Occipital lobe (tissue), 1 donor: ENCODE measurements at regions not wholly inside any gene's neighbourhood (a gene's known extent, or its start where the extent isn't known, plus 50 kb on each side); places are given as distances from the start of the nearest gene placed in this dataset.

Experiments used
- DNase-seq: peaks from one replicate; lab custom pipeline; 2025; lab: John Stamatoyannopoulos, UW

DNA sequence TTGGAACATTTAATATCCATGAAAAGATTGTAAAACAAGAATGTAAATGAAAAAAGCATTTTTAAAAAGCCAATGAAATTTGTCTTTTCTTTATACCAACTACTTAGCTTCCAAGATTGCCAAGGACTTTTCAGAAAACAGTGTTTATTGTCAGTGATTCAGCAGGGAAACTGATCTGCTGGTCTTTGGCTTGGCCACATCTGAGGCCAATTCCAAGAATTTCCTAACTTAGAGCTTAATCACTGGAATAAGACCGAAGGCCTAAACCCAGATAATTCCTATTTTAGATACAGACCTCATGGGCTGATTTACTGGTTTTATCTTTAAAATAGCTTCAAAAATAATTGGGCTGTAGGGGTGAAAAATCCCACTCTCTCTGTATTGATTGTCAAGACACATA lies 260.5 kb upstream of the RORA start:
- no peak for DNase-seq

DNA sequence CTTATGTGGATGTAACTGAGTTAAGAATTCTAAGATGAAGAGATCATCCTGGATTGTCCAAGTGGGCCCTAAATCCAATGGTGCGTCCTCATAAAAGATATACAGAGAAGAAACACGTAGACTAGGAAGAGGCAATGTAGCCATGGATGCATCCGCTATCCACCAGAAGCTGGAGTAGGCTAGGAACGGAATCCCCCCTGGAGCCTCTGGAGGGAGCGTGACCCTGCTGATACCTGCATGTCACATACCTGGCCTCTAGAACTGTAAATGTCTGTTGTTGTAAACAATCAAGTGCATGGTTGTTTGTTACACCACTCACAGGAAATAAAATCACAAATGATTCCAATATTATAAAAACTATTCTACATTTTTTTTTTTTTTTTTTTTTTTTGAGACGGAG lies 254.5 kb upstream of the RORA start:
- DNase-seq: no peak

DNA sequence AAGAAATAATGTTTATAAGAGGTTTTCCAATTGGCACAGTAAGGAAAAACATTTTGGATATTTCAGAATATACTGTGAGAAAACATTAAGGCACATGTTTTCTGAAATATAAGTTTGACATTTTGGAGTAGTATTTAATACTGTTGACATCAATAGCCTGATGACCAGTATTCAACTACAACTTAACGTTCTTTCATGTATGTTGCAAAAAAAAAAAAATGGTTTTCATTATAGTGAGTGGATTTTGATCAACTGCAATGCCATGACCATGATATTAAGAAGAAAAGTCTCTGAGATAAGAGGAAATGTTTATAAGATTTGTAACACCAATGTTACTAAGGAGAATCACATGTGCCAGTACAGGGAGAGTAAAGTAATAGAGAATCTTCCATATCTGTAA lies 252.8 kb upstream of the RORA start:
- DNase-seq: no peak

DNA sequence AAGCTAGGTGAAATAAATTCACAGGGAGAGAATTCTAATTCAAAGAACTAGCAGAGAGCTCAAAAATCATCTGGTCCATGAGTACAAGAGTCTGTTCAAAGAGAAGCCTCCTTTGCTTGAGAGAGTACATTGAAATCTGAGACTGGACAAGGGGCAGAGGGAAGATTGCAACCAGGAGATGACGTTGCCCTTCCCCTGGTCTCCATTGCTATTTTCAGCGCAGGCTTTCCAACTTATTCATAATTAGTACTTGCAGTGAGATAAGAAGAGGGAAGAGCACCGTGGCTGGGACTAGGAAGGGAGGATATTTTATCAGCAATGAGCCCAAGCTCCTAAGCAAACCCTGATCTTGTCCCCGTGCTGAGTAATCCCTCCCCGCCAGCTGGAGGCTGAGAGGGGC lies 251.8 kb upstream of the RORA start:
- no peak for DNase-seq

DNA sequence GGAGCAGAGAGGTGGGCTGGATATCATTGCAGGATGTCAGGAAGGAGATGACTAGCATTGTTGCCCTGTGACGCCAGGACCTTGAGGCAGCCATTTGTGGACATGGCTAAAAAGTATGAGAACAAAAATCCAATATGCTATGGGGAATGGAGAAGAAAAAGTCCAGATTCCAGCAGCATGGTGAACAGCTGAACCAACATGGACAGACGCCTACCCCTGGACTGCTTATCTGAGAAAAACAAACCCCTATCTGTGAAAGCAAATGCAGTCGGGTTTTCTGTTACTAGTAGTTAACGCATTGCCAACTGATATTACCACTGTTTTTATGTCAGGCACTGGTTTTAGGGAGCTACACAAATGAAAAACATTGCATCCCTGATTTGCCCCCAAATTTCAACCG lies 251.2 kb upstream of the RORA start:
- no peak for DNase-seq

DNA sequence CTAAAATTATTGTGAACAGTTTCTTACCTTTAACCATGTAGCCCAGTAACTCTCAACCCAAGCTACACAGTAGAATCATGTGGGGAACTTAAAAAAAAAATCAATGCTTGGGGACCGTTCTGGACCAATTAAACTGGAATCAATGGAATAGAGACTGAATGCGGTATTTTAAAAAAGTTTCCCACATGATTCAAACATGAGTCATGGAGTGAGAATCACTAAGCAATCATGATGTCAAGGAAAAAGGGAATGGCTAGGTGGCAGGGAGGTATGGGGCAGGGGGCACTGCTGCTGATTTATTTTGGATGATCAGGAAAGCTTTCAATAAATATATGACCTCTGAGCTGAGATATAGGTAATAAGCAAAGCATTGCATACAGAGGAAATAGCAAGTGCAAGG lies 250.5 kb upstream of the RORA start:
- no peak for DNase-seq

DNA sequence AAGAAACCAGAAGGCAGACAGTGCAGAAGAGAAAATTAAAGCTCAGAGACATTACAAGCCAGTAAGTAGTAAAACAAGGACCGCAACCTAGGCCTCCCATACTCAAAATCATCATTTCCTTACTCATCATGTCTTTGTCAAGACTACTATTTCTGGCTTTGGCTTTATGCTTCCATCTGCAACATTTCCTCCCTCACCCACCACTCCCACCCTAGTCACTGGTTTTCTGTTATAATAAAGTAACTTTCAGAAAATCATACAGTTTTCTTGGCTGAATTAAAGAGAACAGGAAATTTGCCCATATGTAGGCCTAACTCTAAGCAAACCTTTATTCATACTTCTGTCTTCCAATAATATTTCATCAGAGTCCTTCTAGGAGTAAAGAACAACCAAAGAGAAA lies 247.6 kb upstream of the RORA start:
- DNase-seq: no peak

DNA sequence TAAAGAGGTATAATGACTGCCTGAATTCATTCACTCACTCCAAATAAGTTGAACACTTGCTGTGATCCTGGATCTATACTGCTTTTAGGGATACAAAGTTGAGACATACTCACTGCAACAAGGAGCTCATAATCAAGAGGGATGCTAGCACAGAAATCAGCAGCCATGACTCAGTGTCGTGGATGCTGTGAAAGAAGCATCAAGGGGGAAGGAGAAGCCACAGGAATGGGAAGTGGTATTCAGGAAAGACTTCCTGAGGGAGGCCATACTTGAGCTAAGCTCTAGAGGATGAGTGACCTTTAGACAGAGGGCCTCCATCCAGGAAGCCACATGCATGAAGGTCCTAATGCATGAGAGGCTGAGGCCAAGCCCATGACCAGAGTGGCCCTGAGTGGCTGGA lies 245.7 kb upstream of the RORA start:
- no peak for DNase-seq

DNA sequence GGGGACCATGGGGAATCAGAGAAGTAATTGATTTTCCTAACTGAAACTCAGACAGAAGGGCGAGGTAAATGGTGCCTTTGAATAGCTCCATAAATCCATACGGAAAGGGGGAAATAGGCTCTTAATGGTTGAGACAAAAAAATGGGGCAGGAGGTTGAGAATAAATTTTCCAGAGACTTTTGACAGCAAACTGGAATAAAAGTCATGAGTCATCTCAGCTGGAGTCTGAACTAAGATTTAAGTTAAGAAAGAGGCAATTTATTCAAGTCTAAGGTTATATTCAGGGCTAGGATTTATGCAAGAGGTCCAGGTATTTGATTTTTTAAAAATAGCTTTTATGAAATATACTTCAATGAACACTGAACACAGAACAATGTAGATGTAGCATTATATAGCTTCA lies 238.7 kb upstream of the RORA start:
- no peak for DNase-seq

DNA sequence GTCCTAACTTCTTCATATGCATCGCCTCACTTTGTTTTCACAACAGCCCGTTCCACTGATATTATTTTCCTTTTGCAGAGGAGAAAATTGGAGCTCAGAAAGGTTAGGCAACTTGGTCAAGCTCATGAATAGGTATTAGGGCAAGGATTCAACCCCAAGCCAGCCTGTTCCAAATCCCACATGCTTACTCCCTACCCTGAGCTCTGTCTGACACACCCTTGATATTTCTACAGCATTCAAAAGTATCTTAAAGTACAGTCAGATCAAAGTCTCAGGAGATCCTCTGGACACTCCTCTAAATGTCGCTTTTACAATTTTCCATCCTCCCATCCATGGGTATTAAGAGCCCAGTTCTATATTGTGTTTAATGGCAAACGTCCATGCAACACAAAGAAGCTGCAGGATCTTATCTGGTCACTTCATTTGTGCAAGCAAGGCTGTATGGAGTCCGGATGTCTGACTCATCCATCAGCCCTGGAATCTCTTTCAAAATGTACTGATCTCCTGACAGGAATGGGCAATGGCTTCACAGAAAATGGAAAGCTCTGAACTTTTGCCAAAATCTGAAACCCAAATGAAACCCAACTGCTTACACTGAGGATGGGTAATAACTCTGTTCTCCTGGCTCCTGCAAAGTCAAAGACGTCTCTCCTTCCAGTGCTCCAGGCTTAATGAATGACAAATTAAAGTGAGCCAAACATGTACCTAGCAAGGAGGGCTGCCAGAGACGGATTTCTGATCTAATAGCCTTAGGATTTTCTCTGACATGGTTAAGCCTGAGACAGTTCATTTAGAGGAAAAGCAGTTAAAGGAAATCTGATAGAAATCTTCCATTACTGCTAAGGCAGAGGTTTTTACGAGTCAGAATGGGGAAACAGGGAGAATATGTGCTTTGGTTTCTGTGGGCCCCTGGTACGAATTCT lies 230.9 kb upstream of the RORA start:
- no peak for DNase-seq

DNA sequence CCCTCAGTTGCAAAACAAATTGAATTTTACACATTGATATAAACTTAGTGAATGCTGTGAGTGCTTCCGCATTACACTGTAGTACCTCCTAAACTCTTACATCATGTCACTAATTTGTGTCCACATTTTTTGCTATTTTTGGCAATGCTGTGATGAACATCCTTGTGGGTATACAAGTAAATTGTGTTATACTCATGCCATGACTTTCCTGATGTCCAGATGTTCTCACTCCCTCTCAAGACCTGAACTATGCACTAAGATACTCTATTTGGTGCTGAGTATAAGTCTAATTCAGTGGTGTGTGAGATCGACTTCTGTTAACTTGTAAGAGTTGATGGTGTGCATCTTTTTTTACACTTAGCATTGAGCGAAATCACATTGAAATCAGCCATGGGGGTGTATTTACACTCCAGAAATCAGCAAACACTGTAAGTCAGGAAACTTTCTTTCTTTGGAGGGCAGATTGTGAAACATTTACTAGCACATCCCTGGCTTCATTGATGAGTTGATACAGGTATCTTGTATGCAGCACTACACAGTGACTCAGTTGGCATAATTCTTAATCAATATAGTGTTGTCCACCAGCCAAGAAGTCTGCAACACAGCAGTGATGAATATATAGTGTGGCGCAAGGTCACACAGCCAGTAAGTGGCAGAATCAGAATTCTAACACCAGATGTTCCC lies 228.1 kb upstream of the RORA start:
- no peak for DNase-seq

DNA sequence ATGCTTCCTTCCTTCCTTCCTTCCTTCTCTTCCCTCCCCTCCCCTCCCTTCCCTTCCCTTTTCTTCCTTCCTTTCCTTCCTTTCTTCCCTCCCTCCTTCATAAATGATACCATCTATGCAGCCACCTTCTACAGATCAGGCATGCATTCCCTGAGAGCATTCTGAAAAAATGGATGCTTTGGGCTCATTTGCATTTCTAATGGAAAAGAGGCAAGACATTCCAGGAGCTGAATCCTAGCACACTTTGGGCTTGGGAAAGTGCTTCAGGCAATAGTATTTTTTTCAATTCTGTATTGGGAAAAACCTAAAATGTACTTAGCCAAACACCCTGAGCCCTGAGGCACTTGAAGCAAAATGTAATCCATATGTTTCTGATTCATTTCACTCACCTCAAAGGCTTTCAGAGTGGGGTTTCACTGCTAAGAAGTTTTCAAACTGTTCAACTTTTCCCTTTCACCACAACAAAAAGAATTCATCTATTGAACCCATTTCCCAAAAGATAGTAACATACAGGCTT lies 220.1 kb upstream of the RORA start:
- no peak for DNase-seq

DNA sequence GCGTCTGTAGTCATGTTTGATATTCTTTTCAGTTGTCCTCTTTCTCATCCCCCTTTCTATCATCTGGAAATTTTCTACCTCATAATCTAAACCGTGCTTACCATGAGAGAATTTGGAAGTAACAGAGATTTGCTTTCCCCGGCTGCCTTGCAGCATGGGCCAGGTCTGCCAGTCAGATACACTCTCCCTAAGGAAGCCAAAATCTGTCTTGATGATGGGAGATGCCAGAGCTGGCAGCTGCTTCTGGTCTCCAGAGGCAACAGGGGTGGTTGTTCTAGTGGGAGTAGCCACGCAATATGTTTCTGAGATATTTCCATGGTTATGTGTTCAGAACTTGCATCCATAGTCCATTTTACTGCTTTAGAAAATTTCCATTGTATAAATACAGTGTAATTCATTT lies 218.9 kb upstream of the RORA start:
- no peak for DNase-seq

DNA sequence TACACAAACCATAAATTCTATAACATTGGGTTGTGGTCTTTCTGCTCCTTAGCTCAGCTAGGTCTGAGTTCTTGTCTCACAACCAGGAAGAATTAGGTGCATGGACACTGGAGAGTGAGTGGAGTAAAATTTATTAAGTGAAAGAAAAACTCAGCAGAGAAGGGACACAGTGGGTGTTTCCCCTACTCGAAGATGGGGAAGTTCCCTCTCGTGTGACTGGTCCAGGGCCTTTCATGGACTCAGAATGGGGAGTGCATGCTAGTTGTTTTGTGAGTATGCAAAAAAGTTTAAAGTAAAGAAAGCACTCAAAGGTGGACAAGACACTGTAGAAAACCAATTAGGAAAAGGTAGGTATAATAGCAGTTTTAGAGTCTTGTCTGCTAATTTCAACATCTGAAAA lies 215.5 kb upstream of the RORA start:
- no peak for DNase-seq

DNA sequence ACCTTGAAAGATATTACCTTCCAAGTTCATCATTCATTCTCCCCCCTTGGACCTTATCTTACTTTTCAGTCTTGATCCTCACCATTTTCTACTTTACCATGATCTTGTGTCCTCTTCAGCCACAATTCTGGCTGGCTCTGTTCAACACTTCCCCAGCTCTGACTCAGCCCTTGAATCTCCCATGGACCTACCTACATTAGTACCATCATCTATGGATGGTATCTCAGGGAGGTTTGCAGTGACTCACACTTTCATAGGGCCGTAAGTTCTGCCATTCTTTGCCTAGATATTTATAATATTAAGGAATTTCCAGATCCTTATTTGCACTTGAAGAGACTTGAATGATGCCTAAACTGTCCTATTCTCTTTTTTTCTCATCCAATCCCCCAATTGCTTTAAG lies 213.7 kb upstream of the RORA start:
- no peak for DNase-seq

DNA sequence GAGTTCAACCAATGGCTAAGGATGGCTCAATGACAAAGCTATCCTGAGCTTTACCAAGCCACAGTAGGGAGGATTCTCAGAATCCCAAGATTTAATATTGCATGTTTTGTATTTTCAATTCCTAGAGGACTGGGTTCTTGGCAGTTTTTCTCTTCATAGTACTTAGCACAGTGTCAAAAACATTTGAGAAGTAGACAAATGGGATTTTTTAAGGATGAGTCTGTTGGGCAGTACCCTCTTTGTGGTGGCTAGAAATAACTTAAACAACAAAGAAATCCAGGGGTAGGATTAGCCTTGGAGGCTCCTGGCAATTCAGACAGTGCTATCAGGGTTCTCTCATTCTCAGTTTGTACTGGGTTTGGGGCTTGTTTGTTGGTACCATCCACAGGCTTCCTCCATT lies 212.8 kb upstream of the RORA start:
- no peak for DNase-seq

DNA sequence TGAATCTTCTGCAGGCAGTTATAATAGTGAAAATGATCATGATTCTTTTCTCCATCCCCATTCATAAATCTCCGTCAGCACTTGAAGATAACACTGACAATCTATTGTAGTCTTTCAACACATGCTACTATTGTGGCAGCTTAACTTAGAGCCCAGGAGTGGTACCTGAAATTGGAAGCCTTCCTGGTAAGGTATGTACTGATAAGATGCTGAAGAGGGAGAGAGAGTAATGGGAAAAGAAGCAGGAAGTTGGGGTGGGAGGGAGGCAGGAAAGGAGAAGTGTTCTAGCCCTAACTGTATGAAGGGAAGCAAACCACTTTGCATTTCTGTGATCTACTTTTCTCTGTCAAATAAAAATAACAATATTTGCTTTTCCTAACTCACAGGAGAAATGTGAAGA lies 197.4 kb upstream of the RORA start:
- DNase-seq: no peak

DNA sequence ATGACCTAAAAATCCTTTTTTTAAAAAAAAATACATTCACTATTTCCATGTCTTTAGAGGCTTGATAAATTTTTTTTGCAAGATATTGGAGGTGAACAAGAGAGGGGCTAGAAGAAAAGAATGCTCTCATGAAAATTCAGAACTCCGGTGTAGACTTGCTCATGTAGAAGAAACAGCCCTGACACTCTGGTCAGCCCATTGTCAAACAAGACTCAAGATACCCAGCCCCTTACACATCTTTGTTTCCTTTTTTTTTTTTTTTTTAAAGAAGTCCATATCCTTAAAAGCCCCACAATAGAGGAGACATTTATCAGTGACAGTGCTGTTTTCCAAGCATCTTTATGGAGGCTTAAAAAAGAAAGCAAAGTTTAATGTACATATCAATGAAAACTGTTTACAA lies 196.8 kb upstream of the RORA start:
- no peak for DNase-seq

DNA sequence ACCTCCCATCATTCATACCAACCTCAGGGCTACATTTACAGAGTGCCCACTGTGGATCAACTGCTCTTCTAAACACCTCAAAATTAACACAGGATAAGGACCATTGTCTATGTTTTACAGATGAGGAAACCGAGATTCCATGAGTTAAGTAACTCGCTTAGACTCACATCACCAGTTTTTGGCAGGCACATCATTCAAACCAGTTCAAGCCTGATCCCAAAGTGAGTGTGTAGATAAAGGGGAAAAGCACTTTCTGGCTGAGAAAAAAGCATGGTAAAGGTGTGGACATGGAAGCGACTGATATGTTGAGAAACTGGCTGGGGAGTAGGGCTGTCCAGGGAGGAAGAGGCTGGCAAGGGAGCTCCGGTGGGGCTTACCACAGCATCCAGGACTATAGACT lies 193.7 kb upstream of the RORA start:
- no peak for DNase-seq

DNA sequence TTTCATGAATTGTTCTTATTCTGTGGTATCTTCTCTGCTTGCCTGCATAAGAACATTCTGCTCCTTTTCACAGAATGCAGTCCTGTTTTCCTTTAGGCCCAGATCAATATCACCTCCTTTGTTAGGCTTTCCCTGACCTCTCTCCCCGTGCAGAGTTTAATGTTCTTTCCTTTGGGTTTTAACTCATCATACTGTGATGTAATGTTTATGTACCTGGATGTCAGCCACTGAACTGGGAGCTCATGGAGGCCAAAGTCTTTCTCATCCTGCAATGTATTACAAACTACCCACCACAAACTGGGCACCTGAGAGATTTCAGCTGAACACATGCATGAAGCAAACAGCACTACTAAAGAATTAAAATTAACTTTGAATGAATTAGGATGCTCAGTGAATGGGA lies 192.8 kb upstream of the RORA start:
- DNase-seq: no peak

DNA sequence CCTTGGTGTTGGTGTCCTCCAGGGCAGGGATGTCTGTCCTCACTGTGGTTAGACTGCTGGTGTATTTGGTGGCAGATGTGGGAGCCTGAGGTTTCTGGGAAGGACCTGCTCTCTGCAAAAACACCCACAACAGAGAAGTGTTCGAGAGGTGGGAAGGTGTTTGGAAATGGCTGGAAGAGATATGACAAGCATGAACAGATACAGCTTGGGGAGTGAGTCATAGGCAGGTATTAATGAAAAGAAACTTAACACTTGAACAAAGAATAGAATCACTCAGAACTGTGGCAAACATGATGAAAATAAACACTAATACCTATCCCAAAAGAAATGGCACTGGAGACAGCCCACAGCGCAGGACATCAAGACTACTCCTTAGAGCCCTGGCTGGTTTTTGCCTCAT lies 192.4 kb upstream of the RORA start:
- DNase-seq: no peak

DNA sequence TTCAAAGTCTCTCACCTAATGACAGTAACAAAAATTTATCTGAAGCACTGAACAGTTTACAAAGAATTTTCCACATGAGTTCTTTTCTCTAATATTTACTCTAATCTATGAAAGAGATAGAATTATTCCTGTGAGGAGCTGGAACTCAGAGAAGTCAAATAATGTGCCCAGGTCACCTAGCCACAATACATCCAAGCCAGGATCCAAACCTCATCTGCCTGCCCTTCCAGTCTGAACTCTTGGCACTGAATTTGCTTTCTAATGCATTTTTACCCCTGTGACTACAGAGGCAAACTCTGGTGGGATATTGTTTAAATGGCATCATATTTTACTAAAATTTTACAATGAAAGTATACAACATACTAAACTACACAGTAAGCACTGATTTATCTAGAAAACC lies 191.4 kb upstream of the RORA start:
- DNase-seq: no peak

DNA sequence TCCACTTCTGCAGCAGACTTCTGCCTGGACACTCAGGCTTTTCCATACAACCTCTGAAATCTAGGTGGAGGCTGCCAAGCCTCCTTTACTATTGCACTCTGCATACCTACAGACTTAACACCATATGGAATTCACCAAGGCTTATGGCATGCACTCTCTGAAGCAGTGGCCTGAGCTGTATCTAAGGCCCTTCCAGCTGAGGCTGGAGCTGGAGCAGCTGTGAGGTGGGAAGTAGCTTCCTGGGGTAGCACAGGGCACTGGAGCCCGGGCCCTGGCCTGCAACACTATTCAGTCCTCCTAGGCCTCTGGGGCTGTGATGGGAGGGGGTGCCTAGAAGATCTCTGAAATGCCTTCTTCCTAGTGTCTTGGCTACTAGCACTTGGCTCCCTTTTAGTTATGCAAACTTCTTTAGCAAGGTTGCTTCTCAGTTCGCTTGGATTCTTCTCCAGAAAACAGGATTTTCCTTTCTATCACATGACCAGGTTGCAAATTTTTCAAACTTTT lies 186.6 kb upstream of the RORA start:
- DNase-seq: no peak
